GM12878 (cell line): ENCODE measurements at regions not wholly inside any gene's neighbourhood (a gene's known extent, or its start where the extent isn't known, plus 50 kb on each side); places are given as distances from the start of the nearest gene placed in this dataset.

Experiments
- E2F8 ChIP-seq: fragments of 450-650 bp; IDR thresholded peaks from 2 replicates; pipeline ENCODE4 v1.6.1; 2018; ENCODE audit warnings: mild to moderate bottlenecking, low read depth, moderate library complexity; ENCODE audit not compliant: partially characterized antibody
- ESRRA ChIP-seq: IDR thresholded peaks from 2 replicates; pipeline ENCODE4 v1.6.1; 2012; ENCODE audit warnings: mild to moderate bottlenecking, low read length, improper control_type of control experiment
- IKZF2 ChIP-seq, 2 experiments: fragments of 450-650 bp; IDR thresholded peaks; 2 replicates each; pipeline ENCODE4 v1.6.1; 2017; ENCODE audit warnings: mild to moderate bottlenecking in 2 of 2, moderate library complexity in 2 of 2
- JUNB ChIP-seq: IDR thresholded peaks from 2 replicates; pipeline ENCODE4 v1.6.1; 2016; ENCODE audit warnings: antibody characterized with exemption, mild to moderate bottlenecking
- KDM1A ChIP-seq: fragments of 200-600 bp; sonication (generic); IDR thresholded peaks from 2 replicates; pipeline ENCODE4 v1.6.1; 2016; ENCODE audit warnings: borderline replicate concordance
- POLR2A ChIP-seq: IDR thresholded peaks from 2 replicates; pipeline ENCODE4 v1.6.1; 2011; ENCODE audit warnings: low read depth, mild to moderate bottlenecking, low read length
- TF ChIP-seq, protein P1 (sequence below): IDR thresholded peaks from 2 replicates; pipeline ENCODE4 v1.6.1; 2011; ENCODE audit warnings: borderline replicate concordance, low read depth, mild to moderate bottlenecking, moderate library complexity, low read length; ENCODE audit not compliant: insufficient read depth, poor library complexity, severe bottlenecking
- TF ChIP-seq, protein P2 (sequence below): IDR thresholded peaks from 2 replicates; pipeline ENCODE4 v1.6.1; 2011; ENCODE audit warnings: borderline replicate concordance, low read depth, mild to moderate bottlenecking, moderate library complexity, mixed read lengths, low read length; ENCODE audit not compliant: insufficient read depth; ENCODE audit errors: extremely low read length
- TF ChIP-seq, protein P3 (sequence below), 3 experiments: IDR thresholded peaks in 2 of 3; conservative IDR thresholded peaks in 1 of 3; 2 replicates each; pipeline ENCODE4 v1.5.1; 2011; ENCODE audit warnings: low read depth in 3 of 3, low read length in 3 of 3, mild to moderate bottlenecking in 3 of 3, control low read depth in 2 of 3, moderate library complexity in 2 of 3, inconsistent platforms in 1 of 3, mixed read lengths in 1 of 3; ENCODE audit not compliant: control insufficient read depth in 2 of 3, insufficient read depth in 1 of 3; ENCODE audit errors: extremely low read depth in 1 of 3

GRCh38 chr13:110057052-110057451, 249.9 kb downstream of the COL4A1 start:
- TF ChIP-seq, protein P1, sequence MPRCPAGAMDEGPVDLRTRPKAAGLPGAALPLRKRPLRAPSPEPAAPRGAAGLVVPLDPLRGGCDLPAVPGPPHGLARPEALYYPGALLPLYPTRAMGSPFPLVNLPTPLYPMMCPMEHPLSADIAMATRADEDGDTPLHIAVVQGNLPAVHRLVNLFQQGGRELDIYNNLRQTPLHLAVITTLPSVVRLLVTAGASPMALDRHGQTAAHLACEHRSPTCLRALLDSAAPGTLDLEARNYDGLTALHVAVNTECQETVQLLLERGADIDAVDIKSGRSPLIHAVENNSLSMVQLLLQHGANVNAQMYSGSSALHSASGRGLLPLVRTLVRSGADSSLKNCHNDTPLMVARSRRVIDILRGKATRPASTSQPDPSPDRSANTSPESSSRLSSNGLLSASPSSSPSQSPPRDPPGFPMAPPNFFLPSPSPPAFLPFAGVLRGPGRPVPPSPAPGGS: no peak
- TF ChIP-seq KDM1A (no peak), JUNB (no peak), POLR2A (no peak), ESRRA (no peak), E2F8 (no peak), IKZF2 (IDR thresholded peaks at IDR 0.05) (no peak)
- TF ChIP-seq, protein P2, sequence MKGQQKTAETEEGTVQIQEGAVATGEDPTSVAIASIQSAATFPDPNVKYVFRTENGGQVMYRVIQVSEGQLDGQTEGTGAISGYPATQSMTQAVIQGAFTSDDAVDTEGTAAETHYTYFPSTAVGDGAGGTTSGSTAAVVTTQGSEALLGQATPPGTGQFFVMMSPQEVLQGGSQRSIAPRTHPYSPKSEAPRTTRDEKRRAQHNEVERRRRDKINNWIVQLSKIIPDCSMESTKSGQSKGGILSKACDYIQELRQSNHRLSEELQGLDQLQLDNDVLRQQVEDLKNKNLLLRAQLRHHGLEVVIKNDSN: no peak
- TF ChIP-seq, protein P3, sequence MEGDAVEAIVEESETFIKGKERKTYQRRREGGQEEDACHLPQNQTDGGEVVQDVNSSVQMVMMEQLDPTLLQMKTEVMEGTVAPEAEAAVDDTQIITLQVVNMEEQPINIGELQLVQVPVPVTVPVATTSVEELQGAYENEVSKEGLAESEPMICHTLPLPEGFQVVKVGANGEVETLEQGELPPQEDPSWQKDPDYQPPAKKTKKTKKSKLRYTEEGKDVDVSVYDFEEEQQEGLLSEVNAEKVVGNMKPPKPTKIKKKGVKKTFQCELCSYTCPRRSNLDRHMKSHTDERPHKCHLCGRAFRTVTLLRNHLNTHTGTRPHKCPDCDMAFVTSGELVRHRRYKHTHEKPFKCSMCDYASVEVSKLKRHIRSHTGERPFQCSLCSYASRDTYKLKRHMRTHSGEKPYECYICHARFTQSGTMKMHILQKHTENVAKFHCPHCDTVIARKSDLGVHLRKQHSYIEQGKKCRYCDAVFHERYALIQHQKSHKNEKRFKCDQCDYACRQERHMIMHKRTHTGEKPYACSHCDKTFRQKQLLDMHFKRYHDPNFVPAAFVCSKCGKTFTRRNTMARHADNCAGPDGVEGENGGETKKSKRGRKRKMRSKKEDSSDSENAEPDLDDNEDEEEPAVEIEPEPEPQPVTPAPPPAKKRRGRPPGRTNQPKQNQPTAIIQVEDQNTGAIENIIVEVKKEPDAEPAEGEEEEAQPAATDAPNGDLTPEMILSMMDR (IDR thresholded peaks at IDR 0.05 in 2 of 3, conservative IDR thresholded peaks at IDR 0.05 in 1 of 3; ENCODE audit: control insufficient read depth in 2 of 3, extremely low read depth in 1 of 3, insufficient read depth in 1 of 3, low read depth in 3 of 3, low read length in 3 of 3): no peak
